ENCODE measurements at regions not wholly inside any gene's neighbourhood (a gene's known extent, or its start where the extent isn't known, plus 50 kb on each side); places are given as distances from the start of the nearest gene placed in this dataset.
"Not testable (repeated sequence)": the region's sequence is repeated elsewhere in the genome, so short reads cannot be mapped to it uniquely, and the experiment has no call there.

- Mint-ChIP-seq H3K27me3 (no peaks in the 10 kb centered on the region), H3K4me3 (no peak overlapping the region), H3K36me3 (no peaks in the 10 kb centered on the region), H3K4me1 (no peaks in the 10 kb centered on the region), H3K27ac (no peak overlapping the region), H3K9me3 (no peaks in the 10 kb centered on the region)
- ATAC-seq (replicated peaks), result no peak
- DNase-seq, result no peak
These were observed 523.1 kb upstream of the TSPY4 start for GRCh38 chrY:8814143-8814542.

GRCh38 chrY:8815616-8816015, 521.6 kb upstream of the TSPY4 start:
- ATAC-seq (replicated peaks) (no peak), DNase-seq (no peak)
- Mint-ChIP-seq H3K4me1 (no peaks in the 10 kb centered on the region), H3K27ac (no peak overlapping the region), H3K36me3 (no peaks in the 10 kb centered on the region), H3K9me3 (no peaks in the 10 kb centered on the region), H3K4me3 (no peak overlapping the region), H3K27me3 (no peaks in the 10 kb centered on the region)

- ATAC-seq (replicated peaks) (no peak), DNase-seq (no peak)
- Mint-ChIP-seq H3K36me3 (no peaks in the 10 kb centered on the region), H3K9me3 (no peaks in the 10 kb centered on the region), H3K4me3 (no peak overlapping the region), H3K27me3 (no peaks in the 10 kb centered on the region), H3K4me1 (no peaks in the 10 kb centered on the region), H3K27ac (no peak overlapping the region)
These were observed 517.2 kb upstream of the TSPY4 start for GRCh38 chrY:8820032-8820431.

GRCh38 chrY:8821106-8821505, 516.2 kb upstream of the TSPY4 start:
- peaks cover 0 to 2% of the 10 kb centered on the region in 2 donors for H3K9me3 Mint-ChIP-seq
- H3K36me3 Mint-ChIP-seq, result no peaks in the 10 kb centered on the region
- no peak for ATAC-seq (replicated peaks)

GRCh38 chrY:8852278-8852677, 485.0 kb upstream of the TSPY4 start:
- H3K27me3 Mint-ChIP-seq, result no peaks in the 10 kb centered on the region
- H3K4me3 Mint-ChIP-seq, result no peak overlapping the region
- H3K36me3 Mint-ChIP-seq, result no peaks in the 10 kb centered on the region
- DNase-seq (no peak), ATAC-seq (replicated peaks) (no peak)
- H3K27ac Mint-ChIP-seq, result no peak overlapping the region
- no peaks in the 10 kb centered on the region for H3K9me3 Mint-ChIP-seq
- H3K4me1 Mint-ChIP-seq, result no peaks in the 10 kb centered on the region

More at GRCh38 chrY:8821106-8821505, 516.2 kb upstream of the TSPY4 start:
- H3K27me3 Mint-ChIP-seq, result no peaks in the 10 kb centered on the region
- H3K4me3 Mint-ChIP-seq, result no peak overlapping the region
- DNase-seq, result no peak
- no peak overlapping the region for H3K27ac Mint-ChIP-seq
- H3K4me1 Mint-ChIP-seq, result no peaks in the 10 kb centered on the region

- Mint-ChIP-seq H3K36me3 (no peaks in the 10 kb centered on the region), H3K27ac (no peak overlapping the region), H3K4me1 (no peaks in the 10 kb centered on the region), H3K9me3 (no peaks in the 10 kb centered on the region), H3K27me3 (no peaks in the 10 kb centered on the region), H3K4me3 (no peak overlapping the region)
- DNase-seq, result no peak
- no peak for ATAC-seq (replicated peaks)
These were observed 448.9 kb upstream of the TSPY4 start for GRCh38 chrY:8888371-8888770.

- Mint-ChIP-seq H3K27me3 (no peaks in the 10 kb centered on the region), H3K36me3 (no peaks in the 10 kb centered on the region), H3K4me1 (no peaks in the 10 kb centered on the region), H3K27ac (no peak overlapping the region), H3K9me3 (no peaks in the 10 kb centered on the region), H3K4me3 (no peak overlapping the region)
- no peak for ATAC-seq (replicated peaks)
- no peak for DNase-seq
These were observed 439.4 kb upstream of the TSPY4 start for GRCh38 chrY:8897876-8898275.

- Mint-ChIP-seq H3K36me3 (no peaks in the 10 kb centered on the region), H3K4me1 (no peaks in the 10 kb centered on the region), H3K9me3 (no peaks in the 10 kb centered on the region), H3K27ac (no peak overlapping the region), H3K4me3 (no peak overlapping the region), H3K27me3 (no peaks in the 10 kb centered on the region)
- ATAC-seq (replicated peaks) (no peak), DNase-seq (no peak)
These were observed 432.1 kb upstream of the TSPY4 start for GRCh38 chrY:8905141-8905540.

- H3K27ac Mint-ChIP-seq; H3K36me3 Mint-ChIP-seq; H3K4me3 Mint-ChIP-seq; DNase-seq; H3K9me3 Mint-ChIP-seq; H3K27me3 Mint-ChIP-seq; H3K4me1 Mint-ChIP-seq; ATAC-seq (replicated peaks): not testable (repeated sequence)
These were observed 414.7 kb upstream of the TSPY4 start for GRCh38 chrY:8922576-8922975.

Measured in stimulated activated naive B cell treated with anti-CD40 and anti-IgM and Interleukin-4, amounts not matched to agents 10 μg/mL and 1 μg/mL and 100 μg/mL, for 72 hours (primary cell).